PC-9 (cell line): ENCODE measurements at regions not wholly inside any gene's neighbourhood (a gene's known extent, or its start where the extent isn't known, plus 50 kb on each side); places are given as distances from the start of the nearest gene placed in this dataset.

Source experiments
- CTCF ChIP-seq: fragments of 200-600 bp; sonication (generic); conservative IDR thresholded peaks from 2 replicates; pipeline ENCODE4 v1.6.1; 2017; ENCODE audit warnings: mixed run types, antibody characterized with exemption, mild to moderate bottlenecking, moderate library complexity
- EZH2 ChIP-seq: fragments of 200-600 bp; sonication (generic); IDR thresholded peaks from 2 replicates; pipeline ENCODE4 v1.8.0; 2017; ENCODE audit warnings: antibody characterized with exemption, low read depth

- no peak for TF ChIP-seq CTCF
- no peak for TF ChIP-seq EZH2
Observed at GRCh38 chr2:160575368-160575767, 81.8 kb upstream of the RBMS1 start.
